NT2/D1 (cell line): ENCODE measurements at regions not wholly inside any gene's neighbourhood (a gene's known extent, or its start where the extent isn't known, plus 50 kb on each side); places are given as distances from the start of the nearest gene placed in this dataset.

Experiments
- SUZ12 ChIP-seq: IDR thresholded peaks from 2 replicates; pipeline ENCODE4 v1.6.1; 2011; ENCODE audit not compliant: insufficient read length, insufficient read depth; ENCODE audit errors: extremely low read depth
- YY1 ChIP-seq: IDR thresholded peaks from 2 replicates; pipeline ENCODE4 v1.6.1; 2011; ENCODE audit not compliant: insufficient read length, insufficient read depth
- ZNF274 ChIP-seq: IDR thresholded peaks from 2 replicates; pipeline ENCODE4 v1.6.1; 2011; ENCODE audit warnings: mild to moderate bottlenecking, low read depth, low read length

DNA sequence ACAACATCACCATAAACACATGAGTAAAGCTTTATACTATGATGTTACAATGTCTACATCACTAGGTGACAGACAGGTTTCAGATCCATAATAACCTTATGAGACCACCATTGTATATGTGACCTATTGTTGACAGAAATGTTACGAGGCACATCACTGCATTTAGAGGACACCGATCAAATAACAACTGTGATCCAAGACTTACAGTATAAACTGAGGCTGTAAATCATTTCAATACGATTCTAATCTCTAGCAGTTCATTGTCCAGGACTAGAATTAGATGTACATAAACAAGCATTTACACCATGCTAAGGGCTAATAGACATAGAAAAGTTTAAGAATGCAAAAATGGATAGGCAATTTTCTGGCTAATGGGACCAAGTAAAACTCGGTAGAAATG lies 491.9 kb upstream of the ROBO1 start:
- TF ChIP-seq YY1 (no peak), SUZ12 (no peak), ZNF274 (no peak)
